Spinal cord (tissue), 9 donors: ENCODE measurements at regions not wholly inside any gene's neighbourhood (a gene's known extent, or its start where the extent isn't known, plus 50 kb on each side); places are given as distances from the start of the nearest gene placed in this dataset.
"Not testable (repeated sequence)": the region's sequence is repeated elsewhere in the genome, so short reads cannot be mapped to it uniquely, and the experiment has no call there.

Experiments
- DNase-seq, 6 donors: peaks; one replicate each; pipeline versions ENCODE4 v3.0.0 to v3.0.0-alpha.2; 2013 to 2015; ENCODE audit warnings: low spot score in 6 of 6, low read depth in 4 of 6
- H3K27ac ChIP-seq: one replicate; pipeline ENCODE4 v1.5.1; 2013; ENCODE audit warnings: low read depth, low read length, control low read depth
- H3K27me3 ChIP-seq: one replicate; pipeline ENCODE4 v1.6.1; 2013; ENCODE audit warnings: low read length; ENCODE audit not compliant: control insufficient read depth, insufficient read depth
- H3K36me3 ChIP-seq: one replicate; pipeline ENCODE4 v1.6.1; 2013; ENCODE audit warnings: low read length; ENCODE audit not compliant: control insufficient read depth, insufficient read depth
- H3K4me1 ChIP-seq: one replicate; pipeline ENCODE4 v1.6.1; 2013; ENCODE audit warnings: low read length; ENCODE audit not compliant: control insufficient read depth, insufficient read depth
- H3K4me3 ChIP-seq: one replicate; pipeline ENCODE4 v1.5.1; 2013; ENCODE audit warnings: low read depth, low read length, control low read depth
- H3K9me3 ChIP-seq: one replicate; pipeline ENCODE4 v1.6.1; 2013; ENCODE audit warnings: low read length; ENCODE audit not compliant: control insufficient read depth, insufficient read depth
- WGBS: methylation state at CpG from one replicate; pipeline ENCODE4 v1.1.5; 2013; ENCODE audit warnings: missing lambda C conversion rate; ENCODE audit not compliant: insufficient coverage; 5-methylcytosine and 5-hydroxymethylcytosine counted together
- donor health status: healthy.

GRCh38 chrX:63526863-63527262 is 175.7 kb upstream of the SPIN4 start:
- no peak for DNase-seq
- H3K4me3 ChIP-seq, result no peak overlapping the region
- H3K27ac ChIP-seq, result no peak overlapping the region
- H3K4me1 ChIP-seq, result no peaks in the 10 kb centered on the region
- no peaks in the 10 kb centered on the region for H3K27me3 ChIP-seq
- no peaks in the 10 kb centered on the region for H3K36me3 ChIP-seq
- H3K9me3 ChIP-seq, result no peaks in the 10 kb centered on the region
- 70% methylated on average over 1 of the region's 1 CpG for WGBS

GRCh38 chrX:63525491-63525890 is 174.4 kb upstream of the SPIN4 start:
- Histone ChIP-seq H3K27ac (no peak overlapping the region), H3K4me1 (no peaks in the 10 kb centered on the region), H3K9me3 (no peaks in the 10 kb centered on the region), H3K36me3 (no peaks in the 10 kb centered on the region), H3K27me3 (no peaks in the 10 kb centered on the region), H3K4me3 (no peak overlapping the region)
- no peak for DNase-seq
- 25% methylated on average over 2 of the region's 3 CpGs for WGBS

- H3K27ac ChIP-seq, H3K9me3 ChIP-seq, H3K4me1 ChIP-seq, H3K27me3 ChIP-seq, H3K4me3 ChIP-seq, DNase-seq, H3K36me3 ChIP-seq: not testable (repeated sequence)
- no CpG with 5 or more reads among the region's 11 CpGs for WGBS
Observed at GRCh38 chrX:63519368-63519767, 168.2 kb upstream of the SPIN4 start.

GRCh38 chrX:63514569-63515080 is 163.5 kb upstream of the SPIN4 start:
- H3K36me3 ChIP-seq, result no peaks in the 10 kb centered on the region
- DNase-seq, result no peak
- H3K27ac ChIP-seq, result no peak overlapping the region
- no peak overlapping the region for H3K4me3 ChIP-seq
- H3K4me1 ChIP-seq, result no peaks in the 10 kb centered on the region
- no peaks in the 10 kb centered on the region for H3K27me3 ChIP-seq
- no peaks in the 10 kb centered on the region for H3K9me3 ChIP-seq

- WGBS, result 75% methylated on average over 3 of the region's 5 CpGs
- Histone ChIP-seq H3K36me3 (no peaks in the 10 kb centered on the region), H3K4me3 (no peak overlapping the region), H3K27ac (no peak overlapping the region), H3K4me1 (no peaks in the 10 kb centered on the region), H3K9me3 (no peaks in the 10 kb centered on the region), H3K27me3 (no peaks in the 10 kb centered on the region)
- peak in 2 of 6 donors; percentile 1 to 36 for DNase-seq
Observed at GRCh38 chrX:63513825-63514568, 162.9 kb upstream of the SPIN4 start.

GRCh38 chrX:63511361-63511760 is 160.2 kb upstream of the SPIN4 start:
- no peak overlapping the region for H3K27ac ChIP-seq
- H3K27me3 ChIP-seq, result no peaks in the 10 kb centered on the region
- no peaks in the 10 kb centered on the region for H3K9me3 ChIP-seq
- no peak overlapping the region for H3K4me3 ChIP-seq
- DNase-seq, result no peak
- H3K4me1 ChIP-seq, result no peaks in the 10 kb centered on the region
- WGBS, result 89% methylated on average over 2 of the region's 3 CpGs
- no peaks in the 10 kb centered on the region for H3K36me3 ChIP-seq

- Histone ChIP-seq H3K4me1 (no peaks in the 10 kb centered on the region), H3K27me3 (no peaks in the 10 kb centered on the region), H3K4me3 (no peak overlapping the region), H3K36me3 (no peaks in the 10 kb centered on the region), H3K27ac (no peak overlapping the region), H3K9me3 (no peaks in the 10 kb centered on the region)
- DNase-seq, result no peak
- WGBS, result 80% methylated on average over 2 of the region's 5 CpGs
Observed at GRCh38 chrX:63508668-63509067, 157.5 kb upstream of the SPIN4 start.

- Histone ChIP-seq H3K27me3 (no peaks in the 10 kb centered on the region), H3K9me3 (no peaks in the 10 kb centered on the region), H3K36me3 (no peaks in the 10 kb centered on the region), H3K4me1 (no peaks in the 10 kb centered on the region), H3K4me3 (no peak overlapping the region), H3K27ac (no peak overlapping the region)
- DNase-seq, result peak in 2 of 6 donors; percentile 14 to 35
- WGBS, result no CpG with 5 or more reads among the region's 1 CpG
Observed at GRCh38 chrX:63506320-63506719, 155.2 kb upstream of the SPIN4 start.

- DNase-seq, result peak in 1 of 6 donors; percentile 6
- Histone ChIP-seq H3K27ac (no peak overlapping the region), H3K36me3 (no peaks in the 10 kb centered on the region), H3K9me3 (no peaks in the 10 kb centered on the region), H3K4me1 (no peaks in the 10 kb centered on the region), H3K27me3 (no peaks in the 10 kb centered on the region), H3K4me3 (no peak overlapping the region)
- WGBS, result 14% methylated on average over 1 of the region's 1 CpG
Observed at GRCh38 chrX:63503541-63503940, 152.4 kb upstream of the SPIN4 start.
